C4-2B (cell line): ENCODE measurements at regions not wholly inside any gene's neighbourhood (a gene's known extent, or its start where the extent isn't known, plus 50 kb on each side); places are given as distances from the start of the nearest gene placed in this dataset.

Source experiments
- CTCF ChIP-seq: fragments of 450-650 bp; conservative IDR thresholded peaks from 2 replicates; pipeline ENCODE4 v1.5.1; 2017; ENCODE audit warnings: mild to moderate bottlenecking
- ZFX ChIP-seq: fragments of 450-650 bp; IDR thresholded peaks from 2 replicates; pipeline ENCODE4 v1.6.1; 2017

- TF ChIP-seq CTCF (peak; percentile 21), ZFX (no peak)
These were observed 78.1 kb upstream of the NREP start for GRCh38 chr5:111834926-111835599.
